HG03064 (cell line): ENCODE measurements at regions not wholly inside any gene's neighbourhood (a gene's known extent, or its start where the extent isn't known, plus 50 kb on each side); places are given as distances from the start of the nearest gene placed in this dataset.
"Not testable (repeated sequence)": the region's sequence is repeated elsewhere in the genome, so short reads cannot be mapped to it uniquely, and the experiment has no call there.

Experiments used
- ATAC-seq: cut with Tn5 transposase; IDR thresholded peaks from one replicate; pipeline ENCODE4 v1.9.1; 2021; ENCODE audit warnings: low read depth; ENCODE audit not compliant: unreplicated experiment

DNA sequence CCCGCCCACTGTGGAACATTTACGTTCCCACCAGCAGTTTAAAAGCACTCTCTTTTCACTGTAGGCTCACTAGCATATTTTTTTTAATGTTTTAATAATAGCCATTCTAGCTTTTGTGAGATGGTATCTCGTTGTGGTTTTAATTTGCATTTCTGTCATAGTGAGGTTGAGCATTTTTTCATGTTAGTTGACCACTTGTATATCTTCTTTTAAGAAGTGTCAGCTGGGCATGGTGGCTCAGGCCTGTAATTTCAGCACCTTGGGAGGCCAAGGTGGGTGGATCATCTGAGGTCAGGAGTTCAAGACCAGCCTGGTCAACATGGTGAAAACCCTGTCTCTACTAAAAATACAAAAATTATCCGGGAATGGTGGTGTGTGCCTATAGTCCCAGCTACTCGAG lies 781.7 kb upstream of the SLIT2 start:
- ATAC-seq = not testable (repeated sequence)

DNA sequence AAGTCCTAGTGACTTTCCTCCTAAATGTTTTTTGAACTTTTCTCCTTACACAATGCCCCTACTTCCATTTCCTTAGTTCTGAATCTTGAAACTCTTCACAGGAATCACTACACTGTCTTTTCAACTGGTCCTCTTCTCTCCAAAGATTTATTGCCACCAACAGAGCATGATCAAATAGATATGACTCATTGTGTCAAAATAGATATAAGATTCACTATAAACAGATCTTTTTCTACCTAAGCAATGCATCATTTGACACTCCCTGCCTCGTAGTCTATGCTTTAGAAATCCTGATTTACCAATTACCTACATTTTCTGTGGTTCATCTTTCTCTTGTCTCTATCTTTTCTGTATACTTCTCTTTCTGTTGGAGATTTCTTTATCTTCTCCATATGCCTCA lies 789.6 kb upstream of the SLIT2 start:
- no peak for ATAC-seq

DNA sequence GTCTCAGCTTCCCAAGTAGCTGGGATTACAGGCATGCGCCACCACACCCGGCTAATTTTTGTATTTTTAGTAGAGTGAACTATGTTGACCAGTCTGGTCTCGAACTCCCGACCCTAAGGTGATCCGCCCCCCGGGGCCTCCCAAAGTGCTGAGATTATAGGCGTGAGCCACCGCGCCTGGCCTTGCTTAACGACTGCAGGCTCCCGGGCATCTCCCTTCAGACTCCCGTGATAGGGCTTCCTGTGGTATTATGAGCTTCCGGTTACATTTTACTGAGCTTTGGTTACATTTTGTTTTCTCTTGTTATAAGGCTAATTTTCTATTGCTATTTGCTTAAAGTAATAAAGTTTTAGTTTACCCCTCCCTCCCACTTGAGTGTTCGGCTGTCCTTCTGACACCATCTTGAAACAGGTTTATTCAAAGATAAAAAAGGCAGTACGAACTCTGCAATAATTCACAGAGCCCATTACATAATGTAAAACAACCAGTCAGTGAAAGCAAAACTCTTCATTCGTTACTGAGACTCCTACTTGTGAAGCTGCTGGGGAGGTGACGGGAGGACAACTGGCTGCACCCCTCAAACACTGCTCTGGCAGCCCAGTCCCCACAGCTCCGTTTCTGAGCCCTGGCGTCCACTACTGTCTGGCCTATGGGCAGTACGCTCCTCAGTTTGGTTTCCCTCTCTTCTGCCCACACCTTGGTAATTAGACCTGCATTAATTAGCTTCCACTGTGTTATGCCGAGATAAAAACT lies 795.7 kb upstream of the SLIT2 start:
- no peak for ATAC-seq

DNA sequence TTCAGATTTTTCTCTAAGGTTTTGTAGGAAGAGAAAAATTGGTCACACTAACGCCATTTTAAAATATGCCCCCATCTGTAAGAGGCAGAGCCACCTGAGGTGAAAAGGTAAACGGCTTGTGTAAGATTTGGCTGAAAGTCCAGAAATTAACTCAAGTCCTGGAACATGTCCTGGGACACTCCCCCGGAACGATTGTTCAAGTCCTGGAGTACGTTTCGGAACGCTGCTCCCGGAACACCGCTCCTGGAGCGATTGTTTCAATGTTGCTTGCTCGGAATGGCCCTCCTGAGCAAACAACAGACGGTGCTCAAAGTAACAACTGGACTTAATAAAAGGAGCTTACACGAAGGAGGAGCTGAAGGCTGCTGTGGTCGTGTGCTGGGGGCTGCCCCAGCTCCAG lies 796.5 kb upstream of the SLIT2 start:
- no peak for ATAC-seq

DNA sequence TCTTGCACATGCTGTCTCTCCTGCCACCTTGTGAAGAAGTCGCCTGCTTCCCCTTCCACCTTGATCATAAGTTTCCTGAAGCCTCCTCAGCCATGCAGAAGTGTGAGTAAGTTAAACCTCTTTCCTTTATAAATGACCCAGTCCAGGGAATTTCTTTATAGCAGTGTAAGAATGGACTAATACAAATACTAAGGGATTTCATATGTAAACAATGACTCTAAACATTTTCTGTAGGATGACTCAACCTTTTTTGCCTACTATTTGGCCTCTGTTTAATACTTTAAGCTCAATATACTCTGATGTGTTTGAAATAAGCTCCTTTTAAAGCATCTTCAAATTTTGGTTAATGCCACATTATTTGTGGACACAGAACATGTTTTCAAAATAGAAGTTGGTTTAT lies 813.5 kb upstream of the SLIT2 start:
- ATAC-seq = no peak

DNA sequence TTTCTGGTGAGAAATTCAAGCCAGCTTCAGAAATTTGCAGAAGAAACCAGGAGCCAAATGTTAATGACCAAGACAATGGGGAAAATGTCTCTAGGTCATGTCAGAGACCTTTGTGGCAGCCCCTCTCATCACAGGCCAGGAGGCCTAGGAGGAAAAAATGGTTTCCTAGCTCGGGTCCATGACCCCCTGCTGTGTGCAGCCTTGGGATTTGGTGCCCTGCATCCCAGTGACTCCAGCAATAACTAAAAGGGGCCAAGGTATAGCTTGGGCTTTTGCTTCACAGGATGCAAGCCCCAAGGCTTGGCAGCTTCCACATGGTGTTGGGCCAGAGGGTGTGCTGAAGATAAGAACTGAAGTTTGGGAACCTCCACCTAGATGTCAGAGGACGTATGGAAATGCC lies 814.7 kb upstream of the SLIT2 start:
- ATAC-seq = no peak

DNA sequence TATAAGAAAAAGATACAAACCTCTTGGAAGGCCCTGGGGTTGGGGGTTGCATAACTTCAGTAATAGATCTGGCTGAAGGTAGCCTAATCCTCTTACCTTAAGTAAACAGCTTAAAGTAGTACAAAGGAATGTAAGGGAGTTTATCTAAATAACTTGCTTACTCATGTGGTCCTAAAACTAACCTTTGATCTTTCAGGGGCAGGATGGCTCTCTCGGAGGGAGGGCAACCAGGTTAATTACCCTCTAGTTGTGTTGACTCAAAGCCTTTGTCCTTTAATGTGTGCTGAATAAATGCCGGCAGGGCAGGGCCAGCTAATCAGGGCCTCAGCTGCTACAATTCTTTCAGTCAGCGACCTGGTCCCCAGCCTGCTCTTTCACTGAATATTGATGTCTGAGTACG lies 822.0 kb upstream of the SLIT2 start:
- ATAC-seq = no peak

DNA sequence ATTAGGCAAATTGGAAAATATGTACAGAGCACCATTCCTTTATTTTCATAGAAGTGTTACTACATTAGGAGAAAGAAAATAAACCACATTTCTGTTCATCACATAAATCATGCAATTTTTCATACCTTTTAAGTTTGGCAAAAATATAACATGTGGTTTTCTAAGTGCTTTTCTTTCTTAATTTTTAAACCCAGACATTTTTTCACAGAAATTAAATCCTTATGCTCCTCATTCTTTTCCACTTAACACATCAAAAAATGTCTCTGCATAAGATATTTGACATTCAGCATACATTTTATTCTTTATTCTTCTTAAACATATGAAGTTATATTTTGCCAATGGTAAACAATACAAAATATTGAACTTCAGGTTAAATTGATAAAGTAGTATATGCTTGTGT lies 826.6 kb upstream of the SLIT2 start:
- ATAC-seq = no peak

DNA sequence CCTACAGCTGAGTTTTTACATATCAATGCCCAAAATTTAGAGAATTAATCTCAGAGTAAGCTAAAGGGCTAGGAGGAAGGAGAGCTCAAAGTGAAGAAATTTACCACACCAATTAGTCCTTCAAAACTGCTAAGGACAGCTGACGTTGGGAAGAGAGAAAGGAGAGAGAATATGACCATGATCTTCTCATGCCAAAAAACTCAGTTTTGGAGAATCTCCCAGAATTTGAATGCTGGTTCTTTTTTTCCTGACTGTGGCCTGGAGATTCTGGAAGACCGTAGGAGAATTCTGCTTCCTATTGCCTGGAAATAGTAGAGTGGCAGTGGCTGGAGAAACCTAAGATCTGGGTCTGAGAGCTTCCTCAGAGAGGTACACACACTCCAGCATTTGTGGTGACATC lies 834.4 kb upstream of the SLIT2 start:
- no peak for ATAC-seq

DNA sequence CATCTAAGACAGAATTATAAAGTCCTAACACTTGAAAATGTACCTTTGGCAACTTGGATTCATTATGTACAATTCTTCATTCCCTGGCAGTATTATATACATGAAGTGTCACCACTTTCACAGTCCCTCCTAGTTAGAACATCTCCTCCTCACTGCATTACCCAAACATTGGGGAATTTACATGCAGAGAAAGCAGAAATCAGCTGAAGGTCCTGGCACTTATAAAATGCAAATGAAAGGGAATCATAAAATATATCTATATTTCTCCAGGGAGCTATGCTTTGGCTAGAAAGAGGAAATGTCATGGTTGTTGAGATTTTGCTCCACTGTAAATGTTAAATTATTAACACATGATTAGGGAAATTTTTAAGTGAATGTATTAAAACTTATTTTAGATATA lies 835.6 kb upstream of the SLIT2 start:
- ATAC-seq = no peak

DNA sequence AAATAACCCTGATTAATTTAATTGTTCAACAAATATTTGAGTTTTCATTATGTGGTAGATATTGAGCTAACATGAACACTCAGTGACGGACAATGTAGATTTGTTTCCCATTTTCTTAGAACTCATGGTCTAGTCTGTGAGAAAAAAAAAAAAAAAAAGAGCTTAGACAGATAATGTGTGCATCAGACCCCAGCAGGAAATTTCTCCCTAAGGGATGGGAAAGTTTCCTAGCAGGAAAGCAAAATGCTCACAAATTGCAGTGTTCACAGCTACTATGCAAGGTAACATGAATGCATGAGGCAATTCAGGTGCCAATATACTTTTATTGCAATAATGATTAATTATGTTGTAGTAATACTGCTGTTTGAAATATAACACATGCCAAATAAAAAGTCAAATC lies 843.2 kb upstream of the SLIT2 start:
- no peak for ATAC-seq

DNA sequence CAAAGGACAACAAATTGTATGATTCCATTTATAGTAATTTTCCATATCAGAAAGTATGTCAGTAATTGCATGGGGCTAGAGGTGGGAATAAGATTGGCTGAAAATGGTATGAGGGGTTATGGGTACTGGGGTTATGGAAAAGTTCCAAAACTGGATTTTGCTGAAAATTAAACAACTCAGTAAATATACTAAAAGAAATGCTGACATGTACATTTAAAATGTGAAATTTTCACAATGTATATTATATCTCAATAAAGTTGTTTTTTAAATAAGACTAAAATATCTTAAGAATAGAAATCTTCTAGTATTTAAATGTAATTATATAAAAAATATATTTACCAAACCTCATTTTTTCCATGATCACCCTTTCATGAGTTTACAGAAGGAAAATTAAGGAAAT lies 844.9 kb upstream of the SLIT2 start:
- no peak for ATAC-seq

DNA sequence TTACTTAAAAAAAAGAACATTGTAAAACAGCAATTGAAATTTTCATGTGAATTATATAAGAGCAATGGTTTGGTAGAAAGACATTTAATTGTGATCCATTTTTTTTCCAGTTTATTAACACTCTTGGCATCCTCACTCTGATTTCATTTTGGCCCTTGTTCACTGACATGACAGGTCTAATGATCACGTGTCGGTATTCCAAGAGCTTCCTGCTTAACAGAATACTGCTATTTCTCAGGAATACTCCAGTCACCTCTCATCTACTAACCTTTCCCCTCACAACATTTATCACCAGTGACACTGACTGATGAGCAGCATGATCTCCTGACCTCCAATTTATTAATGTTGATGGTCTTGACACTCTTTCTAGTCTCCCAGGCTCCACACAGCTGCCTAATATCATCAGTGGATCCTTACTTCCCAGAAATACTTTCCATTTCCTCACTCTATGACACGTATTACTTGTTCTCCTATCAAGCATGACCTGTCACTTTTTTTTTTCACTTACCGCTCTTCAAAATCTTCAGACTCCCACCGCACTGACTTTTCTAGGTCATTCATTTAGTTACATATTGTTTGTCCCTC lies 847.8 kb upstream of the SLIT2 start:
- ATAC-seq = no peak

DNA sequence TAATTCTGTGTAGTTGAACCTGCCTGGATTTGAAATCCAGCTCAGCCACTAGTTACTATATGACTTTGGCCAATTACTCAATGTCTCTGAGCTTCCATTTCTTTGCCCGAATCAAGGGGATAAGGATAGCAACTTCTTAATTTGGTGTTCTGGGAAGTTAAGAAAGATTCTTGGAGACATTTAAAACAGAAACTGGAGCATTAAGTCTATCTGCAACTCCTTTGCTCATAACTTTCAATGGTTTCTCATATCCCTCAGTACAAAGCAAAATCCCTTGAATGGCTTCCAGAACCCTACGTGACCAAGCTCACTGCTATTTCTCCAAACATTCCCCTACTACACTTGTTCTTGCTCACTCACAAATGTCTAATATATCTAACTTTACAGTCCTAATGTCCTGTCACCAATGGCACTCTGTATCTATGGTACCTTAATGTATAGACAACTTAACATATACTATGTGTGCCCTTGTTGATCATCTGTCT lies 849.1 kb upstream of the SLIT2 start:
- ATAC-seq = no peak

DNA sequence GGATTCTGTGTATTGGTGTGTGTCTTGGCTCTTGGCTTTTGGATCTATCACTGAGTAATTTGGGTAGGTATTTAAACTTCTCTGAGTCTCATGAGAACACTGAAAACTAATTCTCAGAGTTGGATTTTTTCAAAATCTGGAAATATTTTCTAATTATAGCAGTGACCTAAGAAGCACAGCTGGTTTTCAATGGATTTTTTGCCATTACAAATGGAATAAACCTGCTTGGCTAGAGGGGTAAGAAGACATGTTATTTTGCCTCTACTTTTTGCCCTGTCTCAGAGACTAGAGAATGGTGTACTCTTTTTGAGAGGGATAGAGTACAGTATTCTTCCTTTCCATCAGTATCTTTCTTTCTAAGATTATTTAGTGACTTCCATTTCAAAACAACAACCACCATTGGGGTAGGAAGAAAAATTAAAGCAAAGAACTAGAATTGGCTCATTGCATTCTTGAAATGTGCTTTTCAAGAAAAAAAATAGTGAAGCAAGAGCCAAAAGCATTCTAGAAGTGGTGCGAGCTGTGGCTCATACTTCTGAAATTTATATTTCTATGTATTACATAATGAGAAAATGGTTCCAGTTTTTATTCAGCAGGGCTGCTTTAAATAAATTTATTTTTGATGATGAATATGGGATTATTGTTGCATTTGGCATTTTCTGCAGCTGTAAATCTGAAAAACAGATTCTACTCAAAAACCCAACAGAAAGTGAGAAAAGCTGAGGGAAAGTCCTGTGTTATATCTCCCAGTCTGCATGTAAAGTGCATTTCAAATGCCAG lies 850.2 kb upstream of the SLIT2 start:
- no peak for ATAC-seq

DNA sequence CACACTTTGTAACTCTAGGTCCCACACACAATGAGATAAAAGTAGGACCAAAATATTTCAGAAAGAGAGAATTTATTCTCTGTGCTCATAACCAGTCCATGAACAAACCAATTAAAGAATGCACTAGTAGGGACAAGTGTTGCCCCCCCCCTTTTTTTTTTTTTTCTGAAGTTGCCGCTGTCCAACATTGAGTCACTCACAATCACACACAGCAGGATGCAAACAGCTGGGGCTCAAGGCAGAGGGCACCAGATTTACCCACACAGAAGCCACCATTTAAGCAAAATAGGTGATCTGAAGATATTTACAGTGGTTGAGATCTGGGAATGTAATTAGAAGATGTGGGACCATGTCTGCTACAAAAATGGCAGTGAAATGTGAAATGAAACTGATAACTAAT lies 850.9 kb upstream of the SLIT2 start:
- ATAC-seq = no peak

DNA sequence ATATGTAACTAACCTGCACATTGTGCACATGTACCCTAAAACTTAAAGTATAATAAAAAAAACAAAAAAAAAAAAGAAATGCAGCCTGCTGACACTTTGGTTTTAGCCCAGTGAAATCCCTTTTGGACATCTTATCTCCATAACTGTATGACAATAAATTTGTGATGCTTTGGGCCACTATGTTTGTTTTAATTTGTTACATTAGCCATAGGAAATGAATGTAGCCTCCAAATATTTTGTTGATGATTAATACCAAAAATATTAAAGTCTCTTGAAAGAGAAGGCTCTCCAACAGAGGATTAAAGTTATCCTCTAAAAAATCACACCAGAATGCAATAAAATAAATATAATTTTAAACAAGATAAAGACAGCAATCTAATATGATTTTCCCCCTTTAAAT lies 852.7 kb upstream of the SLIT2 start:
- ATAC-seq = no peak

DNA sequence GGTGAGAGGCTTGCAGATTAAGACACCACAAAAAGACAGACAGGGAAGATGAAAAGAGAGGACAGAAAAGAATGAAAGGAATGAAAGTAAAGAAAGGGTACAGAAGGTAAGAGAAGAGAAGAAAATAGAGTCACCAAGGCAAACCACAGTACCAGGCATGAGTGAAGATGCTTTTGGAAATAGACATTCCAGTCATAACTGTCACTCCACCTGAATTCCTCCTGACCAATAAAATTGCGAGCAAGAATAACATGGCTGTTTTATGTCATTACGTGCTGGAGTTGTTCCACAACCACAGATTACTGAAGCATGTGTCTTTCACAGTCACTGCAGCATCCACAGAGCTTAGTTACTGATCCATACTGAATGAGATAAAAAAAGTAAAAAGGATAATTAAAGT lies 864.9 kb upstream of the SLIT2 start:
- ATAC-seq = no peak

DNA sequence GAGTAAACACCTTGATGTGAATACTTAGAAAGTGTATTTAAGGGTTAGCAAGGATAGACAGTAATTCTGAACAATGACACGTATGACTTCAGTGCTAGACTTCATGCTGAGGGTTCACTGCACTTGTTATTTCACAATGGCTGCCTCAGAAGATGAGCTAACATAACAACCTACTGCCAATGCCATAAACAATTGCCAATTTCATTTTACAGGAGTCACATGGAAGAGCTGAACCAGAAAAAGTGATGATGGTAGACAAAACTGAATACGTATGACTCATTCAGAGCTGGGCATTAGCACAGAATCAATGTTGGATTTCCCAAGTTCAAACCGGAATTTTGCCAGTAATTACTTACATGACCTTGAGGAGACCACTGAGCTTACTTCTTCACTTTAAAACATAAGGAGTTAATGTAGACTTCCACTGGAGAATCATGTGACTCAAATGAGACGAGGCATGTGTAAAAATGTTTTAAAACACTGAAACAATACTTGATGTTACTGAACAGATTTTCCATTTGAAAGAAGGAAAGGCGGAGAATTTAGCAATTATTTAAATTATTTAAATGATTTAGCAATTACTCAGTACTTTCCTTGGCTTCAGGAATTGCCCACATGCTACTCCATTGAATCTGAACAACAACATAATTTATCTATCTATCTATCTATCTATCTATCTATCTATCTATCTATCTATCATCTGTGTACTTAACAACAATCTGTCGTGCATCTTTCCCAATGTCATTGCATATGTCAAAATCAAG lies 868.5 kb upstream of the SLIT2 start:
- ATAC-seq = no peak

DNA sequence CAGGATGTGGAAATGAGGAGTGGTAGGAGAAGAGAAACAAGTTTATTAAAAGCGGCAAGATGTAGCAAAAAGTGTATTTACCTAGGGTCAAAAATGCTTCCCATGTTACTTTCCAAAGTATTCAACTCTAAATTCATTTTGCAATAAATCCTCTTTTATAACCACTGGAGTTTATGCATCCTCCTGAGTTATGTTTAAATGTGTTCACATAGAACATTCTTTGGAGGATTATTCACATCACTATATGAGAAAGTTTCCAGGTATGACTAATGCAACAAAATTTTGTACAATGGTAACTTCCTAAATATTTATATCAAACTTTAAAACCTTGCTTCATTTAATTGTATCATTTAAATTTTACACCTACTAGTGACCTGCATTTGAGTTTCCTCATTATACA lies 870.6 kb upstream of the SLIT2 start:
- ATAC-seq = no peak

DNA sequence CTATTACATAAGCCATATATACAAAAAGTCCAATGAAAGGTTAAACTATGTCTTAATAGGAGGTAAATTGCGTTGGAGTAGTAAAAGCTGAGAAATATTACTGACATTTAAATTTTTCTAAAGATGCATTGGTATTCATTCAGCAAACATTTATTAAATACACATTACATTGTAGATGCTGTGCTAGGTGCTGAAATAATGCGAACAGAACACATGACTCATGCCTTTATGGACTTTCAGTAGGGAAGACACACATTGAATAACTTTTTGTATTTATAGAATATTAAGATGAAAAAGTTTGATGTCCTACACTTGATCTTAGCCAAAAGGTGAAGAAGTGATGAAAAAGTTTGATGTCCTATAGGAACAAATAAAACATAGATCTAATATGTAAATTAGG lies 871.1 kb upstream of the SLIT2 start:
- no peak for ATAC-seq
